H1 (cell line): ENCODE measurements at regions not wholly inside any gene's neighbourhood (a gene's known extent, or its start where the extent isn't known, plus 50 kb on each side); places are given as distances from the start of the nearest gene placed in this dataset.

Source experiments
- CEBPB ChIP-seq: IDR thresholded peaks from 2 replicates; pipeline ENCODE4 v1.6.1; 2012; ENCODE audit warnings: low read depth, low read length
- CHD1 ChIP-seq: IDR thresholded peaks from 2 replicates; pipeline ENCODE4 v1.6.1; 2012; ENCODE audit warnings: low read depth, low read length, improper control_type of control experiment
- CTCF ChIP-seq, 3 experiments: IDR thresholded peaks; 1 replicate in 2 of 3; 2 replicates in 1 of 3; pipeline versions ENCODE4 v1.5.1 to v1.6.1; 2011; ENCODE audit warnings: low read length in 3 of 3, mild to moderate bottlenecking in 3 of 3, inconsistent platforms in 2 of 3, low read depth in 1 of 3, moderate library complexity in 1 of 3; ENCODE audit not compliant: insufficient read depth in 1 of 3; ENCODE audit errors: control extremely low read depth in 1 of 3
- POLR2A ChIP-seq, 2 experiments: IDR thresholded peaks; 1 replicate in 1 of 2; 2 replicates in 1 of 2; pipeline ENCODE4 v1.6.1; 2011; ENCODE audit warnings: low read depth in 2 of 2, low read length in 2 of 2, mild to moderate bottlenecking in 2 of 2; ENCODE audit errors: control extremely low read depth in 1 of 2
- TAF1 ChIP-seq: IDR thresholded peaks from 2 replicates; pipeline ENCODE4 v1.6.1; 2011; ENCODE audit warnings: mild to moderate bottlenecking, low read depth, low read length
- TBP ChIP-seq: IDR thresholded peaks from 2 replicates; pipeline ENCODE4 v1.6.1; 2011; ENCODE audit warnings: low read depth, low read length, improper control_type of control experiment
- YY1 ChIP-seq: IDR thresholded peaks from 2 replicates; pipeline ENCODE4 v1.6.1; 2011; ENCODE audit warnings: low read depth, mild to moderate bottlenecking, low read length
- TF ChIP-seq, protein P1 (sequence below): IDR thresholded peaks from 2 replicates; pipeline ENCODE4 v1.6.1; 2012; ENCODE audit warnings: inconsistent platforms

- no peak for TF ChIP-seq YY1
- TF ChIP-seq POLR2A (IDR thresholded peaks at IDR 0.05; ENCODE audit: control extremely low read depth in 1 of 2, low read depth in 2 of 2, low read length in 2 of 2): no peak
- no peak for TF ChIP-seq CEBPB
- TF ChIP-seq TBP: no peak
- no peak for TF ChIP-seq TAF1
- no peak for TF ChIP-seq CTCF (IDR thresholded peaks at IDR 0.05; ENCODE audit: control extremely low read depth in 1 of 3, insufficient read depth in 1 of 3, low read depth in 1 of 3, low read length in 3 of 3)
- TF ChIP-seq, protein P1, sequence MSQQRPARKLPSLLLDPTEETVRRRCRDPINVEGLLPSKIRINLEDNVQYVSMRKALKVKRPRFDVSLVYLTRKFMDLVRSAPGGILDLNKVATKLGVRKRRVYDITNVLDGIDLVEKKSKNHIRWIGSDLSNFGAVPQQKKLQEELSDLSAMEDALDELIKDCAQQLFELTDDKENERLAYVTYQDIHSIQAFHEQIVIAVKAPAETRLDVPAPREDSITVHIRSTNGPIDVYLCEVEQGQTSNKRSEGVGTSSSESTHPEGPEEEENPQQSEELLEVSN: no peak
- no peak for TF ChIP-seq CHD1
Measured at GRCh38 chr1:29452463-29453230, 216.3 kb downstream of the PTPRU start.
